T-helper 2 cell treated with Interferon-gamma antibody and Interleukin-4, amounts not matched to agents 100 ng/mL and 5 ng/mL, for 36 hours (primary cell): ENCODE measurements at regions not wholly inside any gene's neighbourhood (a gene's known extent, or its start where the extent isn't known, plus 50 kb on each side); places are given as distances from the start of the nearest gene placed in this dataset.

Source experiments
- intact Hi-C: fragments of 100-400 bp; cut with micrococcal nuclease; formaldehyde crosslinking; loops from one replicate; pipeline ENCODE4 v1.15.1; 2023

DNA sequence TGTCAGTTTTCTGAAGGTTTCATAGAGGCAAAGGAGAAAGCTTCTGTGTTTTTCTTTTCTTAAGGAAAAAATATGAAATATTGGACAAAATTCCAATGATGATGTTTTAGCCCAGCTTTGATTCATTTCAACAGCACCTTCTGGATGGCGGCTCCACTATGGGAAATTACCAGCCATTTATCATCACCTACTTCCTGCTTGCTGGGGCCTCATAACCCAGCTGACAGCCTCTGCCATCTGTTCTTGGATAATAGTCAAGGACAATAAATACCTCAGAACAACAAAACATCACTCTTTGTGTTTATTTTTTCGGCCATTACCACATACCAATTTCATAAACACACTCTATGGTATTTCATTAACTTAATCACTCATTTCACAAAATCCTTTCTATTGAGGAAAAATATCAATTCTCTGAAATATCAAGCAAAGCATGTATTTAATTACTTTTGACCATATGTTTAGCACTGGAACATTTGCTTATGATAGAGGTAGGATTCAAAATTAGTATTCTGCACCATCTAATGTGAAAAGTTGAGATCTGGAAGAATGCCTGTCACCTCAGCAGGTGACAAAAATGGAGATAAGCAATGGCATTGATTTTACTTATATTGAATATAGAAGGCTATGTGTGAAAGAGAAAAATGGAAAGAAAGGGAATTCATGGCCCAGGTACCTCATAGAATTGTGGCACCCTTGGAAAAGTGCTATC, 629.7 kb downstream of the LIG4 start:
- intact Hi-C loops = no loop called here

DNA sequence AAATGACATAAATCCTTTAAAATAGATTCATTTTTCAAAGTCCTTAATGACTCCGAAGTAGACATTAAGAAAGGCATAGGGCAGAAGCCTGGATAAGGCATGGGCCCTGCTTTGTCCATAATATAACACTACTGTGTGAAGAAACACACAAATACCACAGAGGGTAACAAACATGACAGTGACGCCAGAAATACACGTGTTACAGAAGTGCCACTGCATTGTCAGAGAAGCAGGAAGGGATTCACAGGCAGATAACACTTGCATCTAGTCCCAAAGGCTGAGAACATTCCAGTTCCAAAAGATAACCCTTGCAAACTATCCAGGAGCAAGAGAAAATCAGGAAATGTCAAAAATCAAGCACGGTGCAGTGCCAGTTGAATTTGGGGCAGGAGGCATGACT, 633.2 kb downstream of the LIG4 start:
- intact Hi-C loops = no loop called here

DNA sequence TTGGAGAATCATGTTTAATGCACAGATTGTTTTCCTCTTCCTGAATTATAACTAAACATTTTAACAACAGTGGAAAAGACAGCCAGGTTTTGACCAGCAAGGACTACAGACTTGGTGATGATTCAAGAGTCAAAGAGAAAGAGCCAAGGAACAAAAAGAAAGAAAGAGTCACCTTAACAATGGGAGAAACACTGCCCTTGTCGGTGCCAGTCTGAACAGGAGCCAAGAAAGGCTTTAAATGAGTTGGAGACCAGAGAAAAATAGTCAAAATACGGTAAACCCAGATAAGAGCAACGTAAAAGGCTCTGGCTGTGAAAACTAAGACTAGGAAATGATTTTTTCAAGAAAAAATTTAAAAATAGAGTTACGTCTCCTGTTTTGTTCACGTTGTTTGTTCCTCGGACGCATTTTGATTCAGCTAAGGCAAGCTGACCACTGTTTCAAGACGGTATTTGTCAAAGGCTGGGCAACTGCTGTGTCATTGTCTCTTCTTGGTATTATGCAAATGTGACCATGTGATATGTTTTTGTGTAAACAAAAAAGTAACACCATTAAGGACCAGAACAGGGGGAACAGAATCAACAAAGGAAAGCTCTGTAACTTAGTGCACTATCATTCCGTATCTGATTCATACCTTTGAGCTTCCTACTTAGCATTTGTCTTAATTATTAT, 634.5 kb downstream of the LIG4 start:
- intact Hi-C loops = no loop called here

DNA sequence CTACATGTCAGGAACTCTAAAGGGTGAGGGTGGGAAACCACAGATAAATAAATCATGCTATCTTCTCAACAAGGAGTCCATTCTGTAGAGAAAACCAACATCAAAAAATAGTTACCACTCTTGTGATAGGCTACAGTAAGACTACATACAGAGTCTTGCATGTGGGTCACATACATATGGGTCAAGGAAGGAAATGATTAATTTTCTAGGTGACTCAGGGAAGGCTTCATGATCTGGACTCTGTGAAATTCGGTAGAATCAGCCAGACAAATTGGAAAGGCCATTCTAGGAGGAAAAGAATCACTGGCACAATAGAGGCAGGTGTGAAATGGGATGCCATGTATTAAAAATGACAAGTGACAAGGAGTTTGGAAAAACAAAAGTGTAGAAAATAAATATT, 638.9 kb downstream of the LIG4 start:
- intact Hi-C loops = no loop called here

DNA sequence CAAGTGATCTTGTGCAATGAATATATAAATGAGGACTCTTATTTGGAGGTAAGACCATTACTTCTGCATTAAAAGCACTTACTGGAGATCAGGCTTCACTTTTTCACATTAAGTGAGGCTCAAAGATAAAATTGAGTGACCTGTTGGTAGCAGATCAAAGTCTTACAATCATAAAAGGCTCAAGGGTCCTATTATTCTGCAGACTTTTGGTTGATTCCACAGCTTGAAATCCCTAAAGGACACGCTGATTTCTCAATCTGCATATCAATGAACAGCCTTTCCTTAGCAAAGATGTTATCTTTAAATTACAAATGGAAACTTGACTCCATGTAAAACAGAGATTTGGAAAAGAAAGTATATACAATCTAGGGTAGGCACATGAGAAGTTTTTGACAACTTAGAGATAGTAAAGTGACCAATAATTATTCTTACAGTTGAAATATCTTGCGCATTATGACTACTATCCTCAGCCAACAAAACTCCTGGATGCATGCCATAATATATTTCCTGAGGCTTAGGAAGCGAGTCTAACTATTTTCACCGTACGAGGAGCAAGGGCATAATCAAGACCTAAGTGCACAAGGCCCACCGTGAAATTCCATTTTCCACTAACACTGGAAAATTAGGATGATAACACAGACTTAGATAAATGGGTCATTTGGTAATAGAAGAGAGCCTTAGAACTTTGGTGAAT, 640.7 kb downstream of the LIG4 start:
- intact Hi-C loops = no loop called here

DNA sequence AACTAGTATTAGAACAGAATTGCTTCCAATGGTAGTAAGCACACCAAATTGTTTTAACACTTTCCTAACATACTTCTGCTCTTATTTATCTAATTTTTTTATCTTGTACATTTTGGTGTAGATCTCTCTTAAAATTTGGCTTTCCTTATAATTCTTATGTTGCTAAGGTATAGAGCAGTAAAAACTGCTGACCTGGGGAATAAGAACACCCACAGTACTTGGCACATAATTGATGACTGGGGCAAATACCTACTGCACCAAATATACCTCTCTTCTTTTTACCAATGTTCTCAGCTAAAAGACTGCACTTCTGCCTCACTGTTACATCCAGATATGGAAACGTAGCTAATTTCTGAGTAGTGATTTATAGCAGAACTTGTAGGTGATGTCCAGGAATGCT, 642.2 kb downstream of the LIG4 start:
- intact Hi-C loops = no loop called here

DNA sequence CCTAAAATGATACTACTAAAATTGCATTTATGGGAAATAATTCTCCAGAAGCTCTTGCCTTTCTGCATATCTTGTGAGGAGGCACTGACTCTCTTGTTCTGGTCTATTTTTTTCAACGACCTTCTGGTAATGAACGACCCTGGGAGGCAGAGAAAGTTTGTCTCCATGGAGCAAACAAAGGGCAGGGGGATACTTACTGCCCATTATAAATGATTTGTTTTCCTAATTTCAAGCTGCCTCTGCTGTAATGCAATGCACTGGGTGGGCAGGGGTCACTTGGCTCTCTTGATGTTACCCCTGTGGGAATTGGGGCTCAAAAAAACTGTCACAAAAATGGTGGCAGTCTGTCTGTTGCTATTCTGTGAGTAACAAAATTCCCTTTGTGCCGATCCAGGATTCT, 643.2 kb downstream of the LIG4 start:
- intact Hi-C loops = no loop called here

DNA sequence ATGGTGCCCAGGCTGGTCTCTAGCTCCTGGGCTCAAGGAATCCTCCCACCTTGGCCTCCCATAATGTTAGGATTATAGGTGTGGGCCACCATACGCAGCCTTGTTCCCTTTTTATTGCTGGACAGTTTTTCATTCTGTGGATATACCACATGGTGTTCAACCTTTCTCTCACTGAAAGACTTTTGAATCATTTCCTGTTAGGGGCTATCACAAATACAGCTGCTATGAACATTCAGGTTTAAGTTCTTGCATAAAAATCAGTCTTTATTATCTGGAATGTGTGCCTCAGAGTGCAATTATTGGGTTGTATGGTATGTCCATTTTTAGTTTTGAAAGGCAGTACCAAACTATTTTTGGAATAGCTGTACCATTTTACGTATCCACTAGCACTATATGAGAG, 647.2 kb downstream of the LIG4 start:
- intact Hi-C loops = no loop called here

DNA sequence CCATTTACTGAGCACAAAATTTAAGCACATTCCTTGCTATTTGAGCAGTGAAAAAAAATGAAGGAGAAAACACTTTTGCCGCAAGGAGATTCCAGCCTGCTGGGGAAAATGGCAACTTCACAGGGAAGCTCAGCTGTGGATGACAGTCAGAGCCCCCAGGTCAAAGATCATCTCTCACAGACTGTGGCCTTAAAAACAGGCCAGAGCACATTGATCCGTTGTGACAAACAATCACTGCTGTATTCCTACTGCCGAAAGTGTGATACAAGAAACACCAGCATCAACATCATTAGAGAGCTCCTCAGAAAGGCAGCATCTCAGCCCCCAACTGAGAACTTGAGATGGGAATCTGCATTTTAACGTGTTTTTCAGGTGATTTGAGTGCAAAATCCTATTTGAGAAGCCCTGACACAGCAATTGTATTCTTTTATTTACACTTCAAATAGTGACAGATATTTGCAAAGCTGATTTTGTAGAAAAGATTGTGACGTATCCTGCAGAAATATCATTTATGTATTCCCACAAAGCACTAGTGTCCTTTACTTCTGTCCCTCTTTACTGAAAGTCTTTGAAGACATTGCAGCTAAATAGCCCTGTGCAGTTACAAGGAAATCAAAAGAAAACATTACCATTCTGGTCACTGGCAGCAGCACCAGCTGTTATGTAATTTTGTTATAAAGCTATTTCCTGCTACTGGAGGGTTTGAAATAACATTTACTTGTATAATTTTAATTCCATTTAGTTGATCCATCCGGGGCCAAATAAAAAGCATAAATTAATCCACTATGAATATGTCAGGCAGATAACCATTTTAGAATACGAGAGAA, 652.0 kb downstream of the LIG4 start:
- intact Hi-C loops = no loop called here

DNA sequence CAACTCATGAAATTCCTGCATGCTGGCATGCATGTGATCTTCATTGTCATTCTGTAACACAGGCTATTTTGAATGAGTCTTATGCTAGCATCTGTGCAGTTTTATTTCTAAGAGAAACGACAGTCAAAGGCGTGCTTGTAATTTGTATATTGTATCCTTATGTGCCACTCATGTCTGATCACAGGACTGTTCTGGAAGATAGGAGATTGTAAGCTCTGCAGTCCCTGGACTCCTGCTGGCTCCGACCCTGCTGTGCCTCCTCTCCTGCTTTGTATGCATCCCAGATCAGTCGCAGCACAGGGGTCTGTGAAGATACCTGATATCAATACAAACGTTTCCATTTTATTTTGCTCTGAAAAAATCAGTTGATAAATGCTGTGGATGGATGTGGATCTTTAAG, 653.1 kb downstream of the LIG4 start:
- intact Hi-C loops = no loop called here

DNA sequence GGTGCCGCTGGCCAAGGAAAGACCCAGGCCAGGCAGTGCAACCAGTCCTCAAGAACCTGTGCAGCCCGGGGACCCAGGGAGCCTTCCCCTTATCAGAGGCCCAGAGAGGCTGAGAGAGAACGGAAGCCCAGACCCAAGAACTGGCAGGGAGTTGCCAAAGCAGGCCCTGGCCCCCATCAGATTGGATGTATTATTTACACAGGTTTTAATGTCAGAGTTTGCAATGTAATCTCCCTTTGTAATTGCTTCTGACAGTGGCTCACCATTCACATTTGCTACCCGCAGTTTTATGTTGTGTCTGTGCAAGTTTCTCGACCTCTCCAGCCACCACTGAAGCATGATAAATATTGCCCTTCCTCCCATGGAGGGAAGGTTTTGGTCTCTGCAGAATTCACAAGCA, 660.9 kb downstream of the LIG4 start:
- intact Hi-C loops = no loop called here

DNA sequence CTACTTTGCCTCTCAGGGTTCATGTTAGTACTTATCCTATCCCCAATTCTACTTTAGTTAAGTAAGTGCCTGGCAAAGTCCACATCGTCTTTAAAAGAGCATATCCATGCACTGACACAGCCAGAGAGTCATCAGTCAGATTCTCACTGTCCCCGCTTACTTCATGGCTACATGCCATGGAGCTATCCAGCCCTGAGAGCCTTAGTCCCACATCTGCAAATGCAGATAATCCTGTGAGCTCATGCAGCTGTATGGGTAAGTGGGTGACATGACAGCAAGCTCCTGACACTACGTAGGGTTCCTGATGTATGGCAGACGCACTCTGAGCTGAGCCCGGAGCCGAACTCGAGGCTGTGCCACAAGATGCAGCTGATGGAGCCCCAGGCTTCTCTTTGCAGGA, 661.5 kb downstream of the LIG4 start:
- intact Hi-C loops = no loop called here

DNA sequence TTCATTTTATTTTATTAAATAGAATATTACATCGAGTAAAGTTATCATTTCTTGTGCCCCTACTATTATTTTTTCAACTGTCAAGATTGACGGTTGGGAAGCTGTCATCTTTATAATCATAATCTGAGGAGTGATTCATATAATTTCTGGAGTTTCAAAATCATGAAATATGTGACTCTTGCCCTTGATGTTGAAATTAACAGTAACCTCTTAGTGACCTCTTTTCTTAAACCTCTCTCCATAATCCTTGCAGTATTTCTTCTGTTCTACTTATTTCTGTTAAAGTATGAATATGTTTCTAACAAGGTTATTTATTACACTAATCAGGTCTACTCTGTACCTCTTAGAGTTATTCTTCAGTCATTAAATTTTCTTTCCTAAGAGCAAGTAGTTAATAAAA, 663.8 kb downstream of the LIG4 start:
- intact Hi-C loops = no loop called here

DNA sequence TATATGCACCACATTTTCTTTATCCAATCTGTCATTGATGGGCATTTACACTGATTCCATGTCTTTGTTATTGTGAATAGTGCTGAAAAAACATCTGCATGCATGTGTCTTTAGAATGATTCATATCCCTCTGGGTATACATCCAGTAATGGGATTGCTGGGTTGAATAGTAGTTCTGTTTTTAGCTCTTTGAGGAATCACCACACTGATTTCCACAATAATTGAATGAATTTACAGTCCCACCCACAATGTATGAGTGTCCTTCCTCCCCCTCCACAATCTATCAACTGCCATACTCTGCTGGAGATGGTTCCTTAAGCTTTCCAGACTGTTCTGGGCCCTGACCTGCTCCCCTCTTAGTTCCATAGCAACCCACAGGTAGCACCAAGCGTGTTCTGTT, 667.0 kb downstream of the LIG4 start:
- intact Hi-C loops = no loop called here

DNA sequence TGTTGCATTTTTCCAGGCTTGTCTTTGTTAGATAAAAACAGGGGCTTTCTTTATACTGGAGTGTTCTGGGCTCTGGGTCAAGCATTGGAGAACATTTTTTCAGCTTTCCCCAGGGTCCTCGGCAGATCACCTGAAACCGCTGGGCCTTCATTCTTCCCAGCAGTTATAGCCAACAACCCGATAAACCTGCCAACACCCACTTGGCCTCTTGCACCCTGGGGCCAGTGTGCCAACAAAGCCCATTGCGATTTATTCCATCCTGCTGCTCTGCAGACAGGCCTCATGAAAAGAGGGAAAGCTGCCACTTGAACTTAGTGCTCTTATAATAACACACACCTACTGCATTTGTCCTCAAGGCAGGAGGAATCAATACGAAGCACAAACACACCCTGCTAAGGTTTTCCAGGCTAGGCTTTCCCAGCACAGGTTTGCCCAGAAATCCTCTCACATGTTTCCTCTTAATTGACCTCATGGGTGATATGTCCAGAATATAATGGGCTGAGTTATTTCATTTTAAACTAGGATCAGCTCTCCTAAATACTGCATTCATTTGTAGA, 669.3 kb downstream of the LIG4 start:
- intact Hi-C loops = no loop called here

DNA sequence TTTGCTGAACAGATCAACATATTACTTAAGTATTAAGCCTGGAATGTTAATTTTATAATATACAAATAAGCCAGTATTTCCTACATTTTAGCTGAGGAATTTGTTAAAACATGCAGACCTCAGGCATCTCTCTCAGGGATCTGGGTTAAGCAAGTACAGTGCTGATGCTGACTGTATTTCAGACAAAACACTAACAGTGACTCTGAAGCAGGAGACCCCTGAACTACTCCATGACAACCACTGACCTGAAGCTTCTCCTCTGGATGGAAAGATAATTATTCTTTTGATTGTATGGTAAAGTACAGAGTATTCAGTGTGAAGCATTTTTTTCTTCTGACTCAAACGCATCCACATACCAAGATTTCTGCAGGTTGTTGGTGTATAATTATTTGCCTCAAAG, 680.8 kb downstream of the LIG4 start:
- intact Hi-C loops = no loop called here

DNA sequence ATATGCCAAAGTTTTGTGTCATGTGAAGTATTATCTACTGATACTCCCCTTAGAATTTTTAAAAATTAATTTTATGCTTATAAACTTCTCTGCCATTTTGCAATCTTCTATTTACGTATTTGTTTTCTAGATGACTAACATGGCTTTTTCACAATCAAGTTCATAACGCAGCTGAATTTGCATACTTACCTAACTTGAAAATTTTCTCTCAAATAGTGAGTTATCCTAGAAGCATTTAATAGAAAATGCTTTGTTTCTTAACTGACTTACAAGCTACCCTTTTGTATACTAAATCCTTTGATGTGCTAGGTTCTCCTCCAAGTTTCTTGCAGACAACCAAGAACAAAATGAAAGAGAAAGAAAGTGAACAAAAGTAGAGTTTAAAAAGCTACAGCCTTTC, 683.5 kb downstream of the LIG4 start:
- intact Hi-C loops = no loop called here

DNA sequence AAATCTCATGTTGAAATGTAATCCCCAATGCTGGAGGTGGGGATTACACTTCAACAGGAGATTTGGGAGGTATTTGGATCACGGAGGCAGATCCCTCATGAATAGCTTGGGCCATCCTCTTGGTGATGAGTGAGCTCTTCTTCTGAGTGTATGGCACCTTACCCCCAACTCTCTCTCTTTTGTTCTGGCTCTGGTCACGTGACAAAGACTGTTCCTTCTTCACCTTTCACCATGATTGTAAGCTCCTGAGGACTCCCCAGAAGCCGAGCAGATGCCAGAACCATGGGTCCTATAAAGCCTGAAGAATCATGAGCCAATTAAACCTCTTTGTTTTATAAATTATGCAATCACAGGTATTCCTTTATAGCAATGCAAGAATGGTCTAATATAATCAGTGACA, 684.2 kb downstream of the LIG4 start:
- intact Hi-C loops = no loop called here

DNA sequence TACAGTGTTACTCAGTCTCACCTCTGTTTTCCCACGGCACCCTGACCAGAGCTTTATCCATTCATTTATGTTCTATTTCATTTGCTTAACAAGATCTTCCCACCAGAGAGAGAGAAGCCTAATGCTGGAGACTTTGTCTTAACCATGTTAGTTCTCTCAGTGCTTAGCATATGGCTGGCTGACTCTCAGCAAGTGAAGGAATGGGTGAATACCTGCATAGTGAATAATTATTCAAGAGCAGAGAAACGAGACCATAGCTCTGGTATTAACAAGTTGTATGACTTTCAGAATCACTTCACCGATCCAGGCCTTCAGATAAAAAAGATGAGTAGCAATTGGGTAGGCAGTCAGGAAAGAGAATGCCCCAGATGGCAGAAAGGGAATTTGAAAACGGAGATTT, 686.3 kb downstream of the LIG4 start:
- intact Hi-C loops = no loop called here

DNA sequence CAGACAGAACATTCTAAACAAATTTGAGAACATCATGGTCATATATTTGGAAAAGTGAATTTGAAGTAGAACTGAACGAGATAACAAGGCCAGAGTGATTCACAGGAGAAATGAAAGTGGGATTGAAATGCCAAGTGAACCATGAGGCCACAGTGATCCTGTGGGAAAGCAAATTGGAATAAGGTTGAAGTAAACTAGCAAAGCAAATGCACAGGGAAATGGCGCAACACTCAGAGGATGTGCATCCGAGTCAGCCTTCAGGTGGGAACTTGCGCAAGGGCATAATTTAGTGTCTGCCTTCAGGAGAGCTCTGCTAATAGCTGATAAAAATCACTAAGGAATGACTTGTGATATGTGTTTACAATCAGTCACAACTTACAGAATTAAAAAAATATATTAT, 696.6 kb downstream of the LIG4 start:
- intact Hi-C loops = no loop called here

DNA sequence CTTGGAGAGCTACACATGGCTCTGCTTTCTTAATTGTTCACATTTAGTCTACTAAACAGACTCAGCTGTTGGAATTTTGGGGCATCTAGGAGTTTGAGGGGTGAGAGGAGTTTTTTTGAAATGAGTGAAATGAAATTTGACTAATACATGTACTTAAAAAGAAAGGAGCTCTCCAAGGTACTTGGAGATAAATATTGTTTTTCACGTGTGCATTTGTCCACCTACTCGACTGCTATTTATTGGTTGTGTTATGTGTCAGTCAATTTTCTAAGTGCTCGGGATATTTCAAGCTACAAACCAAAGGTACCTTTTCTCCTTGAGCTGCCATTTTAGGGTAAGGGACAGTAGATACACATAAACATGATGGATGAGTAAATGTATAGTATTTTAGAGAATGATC, 697.0 kb downstream of the LIG4 start:
- intact Hi-C loops = no loop called here

DNA sequence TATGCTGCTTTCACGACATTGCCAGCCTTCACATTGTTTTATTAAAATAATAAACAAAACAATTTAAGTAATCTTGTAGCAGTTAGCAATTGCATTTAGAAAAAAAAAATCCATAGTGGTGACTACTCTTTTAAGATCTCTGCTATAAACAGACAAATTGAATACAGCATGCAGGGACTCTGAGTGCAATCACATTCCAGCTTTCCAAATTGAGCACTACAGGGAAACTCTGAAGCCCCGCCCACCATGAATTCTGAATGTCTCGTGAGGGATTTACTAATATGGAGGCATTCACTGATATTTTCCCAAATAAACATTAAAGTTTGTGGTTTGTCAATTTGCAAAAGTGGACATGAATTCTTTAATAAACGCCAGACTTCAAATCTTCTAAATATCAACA, 698.8 kb downstream of the LIG4 start:
- intact Hi-C loops = no loop called here
